Prostate gland (tissue), 2 donors: ENCODE measurements at regions not wholly inside any gene's neighbourhood (a gene's known extent, or its start where the extent isn't known, plus 50 kb on each side); places are given as distances from the start of the nearest gene placed in this dataset.

Experiments used
- CTCF ChIP-seq, 4 experiments: fragments of 200-600 bp in 2 of 4; fragments of 450-650 bp in 2 of 4; sonication (generic) in 2 of 4; IDR thresholded peaks; 1 replicate in 3 of 4; 2 replicates in 1 of 4; pipeline ENCODE4 v1.5.1; 2016 to 2019; ENCODE audit warnings: antibody characterized with exemption in 4 of 4, mild to moderate bottlenecking in 2 of 4, moderate library complexity in 2 of 4
- POLR2A ChIP-seq: fragments of 450-650 bp; IDR thresholded peaks from one replicate; pipeline ENCODE4 v1.6.1; 2016; ENCODE audit warnings: antibody characterized with exemption, mild to moderate bottlenecking

GRCh38 chr9:108134486-108135128 lies 645.0 kb upstream of the KLF4 start:
- TF ChIP-seq POLR2A (no peak), CTCF (IDR thresholded peaks at IDR 0.05) (no peak)
